GM12892 (cell line): ENCODE measurements at regions not wholly inside any gene's neighbourhood (a gene's known extent, or its start where the extent isn't known, plus 50 kb on each side); places are given as distances from the start of the nearest gene placed in this dataset.

Source experiments
- POLR2A ChIP-seq: IDR thresholded peaks from 2 replicates; pipeline ENCODE4 v1.6.1; 2011; ENCODE audit warnings: low read depth, low read length, control low read depth
- POLR2AphosphoS5 ChIP-seq: IDR thresholded peaks from 2 replicates; pipeline ENCODE4 v1.6.1; 2011; ENCODE audit warnings: low read depth, low read length, control low read depth
- TAF1 ChIP-seq: IDR thresholded peaks from 2 replicates; pipeline ENCODE4 v1.6.1; 2011; ENCODE audit warnings: low read depth, mild to moderate bottlenecking, control low read depth, low read length, borderline replicate concordance

GRCh38 chr7:121803039-121803438 lies 69.9 kb upstream of the PTPRZ1 start:
- TF ChIP-seq POLR2A, result no peak
- TF ChIP-seq POLR2AphosphoS5, result no peak
- no peak for TF ChIP-seq TAF1
